GM10266 (cell line): ENCODE measurements at regions not wholly inside any gene's neighbourhood (a gene's known extent, or its start where the extent isn't known, plus 50 kb on each side); places are given as distances from the start of the nearest gene placed in this dataset.

Source experiments
- DNase-seq: peaks from one replicate; pipeline ENCODE4 v3.0.0; 2012; ENCODE audit errors: extremely low spot score
- TF ChIP-seq, protein P1 (sequence below): IDR thresholded peaks from 2 replicates; pipeline ENCODE4 v1.5.1; 2012; ENCODE audit warnings: mild to moderate bottlenecking, low read depth; ENCODE audit not compliant: control insufficient read depth, insufficient read depth; ENCODE audit errors: missing control alignments

GRCh38 chr3:16086690-16087089 lies 87.8 kb upstream of the GALNT15 start:
- DNase-seq, result no peak
- TF ChIP-seq, protein P1, sequence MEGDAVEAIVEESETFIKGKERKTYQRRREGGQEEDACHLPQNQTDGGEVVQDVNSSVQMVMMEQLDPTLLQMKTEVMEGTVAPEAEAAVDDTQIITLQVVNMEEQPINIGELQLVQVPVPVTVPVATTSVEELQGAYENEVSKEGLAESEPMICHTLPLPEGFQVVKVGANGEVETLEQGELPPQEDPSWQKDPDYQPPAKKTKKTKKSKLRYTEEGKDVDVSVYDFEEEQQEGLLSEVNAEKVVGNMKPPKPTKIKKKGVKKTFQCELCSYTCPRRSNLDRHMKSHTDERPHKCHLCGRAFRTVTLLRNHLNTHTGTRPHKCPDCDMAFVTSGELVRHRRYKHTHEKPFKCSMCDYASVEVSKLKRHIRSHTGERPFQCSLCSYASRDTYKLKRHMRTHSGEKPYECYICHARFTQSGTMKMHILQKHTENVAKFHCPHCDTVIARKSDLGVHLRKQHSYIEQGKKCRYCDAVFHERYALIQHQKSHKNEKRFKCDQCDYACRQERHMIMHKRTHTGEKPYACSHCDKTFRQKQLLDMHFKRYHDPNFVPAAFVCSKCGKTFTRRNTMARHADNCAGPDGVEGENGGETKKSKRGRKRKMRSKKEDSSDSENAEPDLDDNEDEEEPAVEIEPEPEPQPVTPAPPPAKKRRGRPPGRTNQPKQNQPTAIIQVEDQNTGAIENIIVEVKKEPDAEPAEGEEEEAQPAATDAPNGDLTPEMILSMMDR, result no peak

DNA sequence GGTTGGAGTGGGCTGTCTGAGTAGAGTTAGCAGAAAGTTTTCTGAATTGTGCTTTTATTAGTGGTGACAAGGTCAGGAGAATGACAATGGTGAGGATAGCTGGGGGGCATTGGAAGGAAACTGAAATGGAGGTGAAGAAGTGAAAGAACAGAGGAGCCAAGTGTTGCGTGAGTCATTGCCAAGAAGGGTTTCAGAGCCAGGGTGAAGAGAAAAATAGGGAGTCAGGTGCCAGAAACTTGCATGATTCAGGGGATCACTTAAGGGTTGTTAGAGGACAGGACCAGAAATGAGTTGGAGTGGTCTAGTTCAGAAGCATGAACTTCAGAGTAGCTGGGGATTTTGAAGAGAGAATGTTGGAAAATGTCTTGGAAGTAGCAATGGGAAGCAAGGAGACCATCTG lies 86.0 kb upstream of the GALNT15 start:
- TF ChIP-seq, protein P1, result no peak
- no peak for DNase-seq

DNA sequence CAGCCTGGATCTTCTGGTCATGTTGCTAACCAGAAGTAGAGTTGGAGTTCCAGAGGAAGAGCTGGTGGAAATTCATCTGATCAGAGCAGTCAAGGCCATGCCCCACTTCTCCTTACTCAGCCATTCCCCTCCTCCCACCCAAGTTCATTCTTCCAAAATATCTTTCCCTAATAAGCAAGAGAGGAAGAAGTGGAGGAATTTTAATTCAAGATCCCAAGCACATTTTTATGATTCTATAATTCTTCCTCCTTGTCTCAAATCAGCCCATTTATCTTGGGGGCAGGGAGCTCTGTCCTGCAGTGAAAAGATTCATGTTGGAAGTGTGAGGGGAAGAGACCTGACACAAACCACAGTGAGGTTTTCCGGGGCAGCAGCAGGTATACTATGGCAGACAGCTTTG lies 85.0 kb upstream of the GALNT15 start:
- TF ChIP-seq, protein P1, result no peak
- DNase-seq, result no peak

DNA sequence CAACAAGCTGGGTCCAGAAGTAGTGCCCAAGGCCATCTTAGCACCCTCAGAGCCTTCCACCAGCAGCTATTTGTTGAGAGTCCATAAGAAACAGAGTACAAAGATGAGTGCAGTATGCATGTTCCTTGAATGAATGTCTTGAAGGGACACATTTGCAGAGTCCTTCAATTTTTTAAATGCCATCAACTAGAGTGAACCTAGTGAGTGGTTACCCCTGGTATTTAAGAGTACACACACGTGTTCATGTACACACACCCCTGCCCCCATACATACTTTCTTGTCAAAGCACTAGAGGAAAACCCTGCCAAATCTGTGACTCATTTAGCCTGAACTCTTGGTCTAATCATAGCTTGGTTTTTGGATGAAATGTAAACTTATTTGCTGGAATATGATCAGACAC lies 84.5 kb upstream of the GALNT15 start:
- DNase-seq, result no peak
- TF ChIP-seq, protein P1, result no peak

DNA sequence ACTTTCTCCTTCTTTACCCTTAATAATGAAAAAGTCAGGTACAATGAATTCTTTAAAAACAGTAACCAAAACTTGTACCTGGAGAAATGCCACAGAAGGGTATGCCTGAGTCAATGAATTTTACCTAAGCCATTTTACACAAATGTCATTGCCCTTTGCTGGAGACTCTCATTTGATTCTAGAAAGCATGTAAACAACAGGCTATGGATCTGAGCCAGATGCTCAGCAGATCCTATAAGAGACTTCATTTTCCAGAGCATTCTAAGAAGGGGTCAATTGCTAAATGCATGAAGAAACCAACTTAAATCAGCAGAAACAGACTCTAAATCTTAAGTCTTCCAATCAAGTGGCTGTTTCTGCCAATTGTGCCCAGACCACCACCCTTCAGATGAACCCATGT lies 83.8 kb upstream of the GALNT15 start:
- no peak for DNase-seq
- TF ChIP-seq, protein P1, result no peak

DNA sequence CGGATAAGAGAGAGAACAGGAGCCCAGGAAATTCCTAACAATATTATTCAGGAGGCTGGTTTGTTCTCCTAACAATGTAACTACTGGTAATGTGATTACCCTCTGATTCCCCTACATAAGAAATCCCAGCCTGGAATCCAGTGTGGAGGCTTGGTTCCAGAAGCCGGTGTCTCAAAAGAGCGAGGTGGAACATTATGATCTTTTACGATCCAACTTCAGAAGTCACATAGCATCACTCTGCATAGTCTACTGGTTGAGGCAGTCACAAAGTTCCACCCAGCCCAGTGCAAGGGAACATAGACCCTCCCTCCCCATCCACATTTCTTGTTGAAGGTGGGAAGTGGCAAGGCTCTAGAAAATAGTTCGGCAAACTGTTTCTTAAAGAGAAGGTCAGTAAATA lies 81.6 kb upstream of the GALNT15 start:
- DNase-seq, result no peak
- TF ChIP-seq, protein P1, result no peak

- TF ChIP-seq, protein P1, result no peak
- DNase-seq, result no peak
Measured at GRCh38 chr3:16101295-16102186, 72.9 kb upstream of the GALNT15 start.
